Caco-2 (cell line): ENCODE measurements at regions not wholly inside any gene's neighbourhood (a gene's known extent, or its start where the extent isn't known, plus 50 kb on each side); places are given as distances from the start of the nearest gene placed in this dataset.

Experiments used
- BruUV-seq: library from RNA; stranded (reverse); fragments of 400-500 nt; replicated peaks from 2 replicates; lab custom pipeline; 2021; lab: Mats Ljungman, UMichigan
- CTCF ChIA-PET: fragments of 300-600 bp; sonication (Branson Sonifier 250); formaldehyde crosslinking; loops from one replicate; lab custom pipeline; 2022; ENCODE audit warnings: antibody characterized with exemption; lab: Charles Lee
- POLR2A ChIA-PET: fragments of 300-600 bp; sonication (Branson Sonifier 250); formaldehyde crosslinking; loops from one replicate; lab custom pipeline; 2022; ENCODE audit warnings: antibody characterized with exemption; lab: Charles Lee
- DNase-seq, 2 experiments: peaks; one replicate each; pipeline versions ENCODE4 v3.0.0 to v3.0.0-alpha.2; 2020 to 2022
- H3K27me3 ChIP-seq: replicated peaks from 2 replicates; pipeline ENCODE4 v1.6.0; 2011; ENCODE audit warnings: low read length; ENCODE audit not compliant: control insufficient read depth, insufficient read depth
- H3K36me3 ChIP-seq: 2 replicates; pipeline ENCODE4 v1.5.1; 2011; ENCODE audit warnings: low read length; ENCODE audit not compliant: control insufficient read depth, insufficient read depth
- H3K4me1 ChIP-seq: fragments of 250-450 bp; sonication (Bioruptor Pico); 2 replicates; pipeline ENCODE4 v1.5.1; 2020; ENCODE audit warnings: mild to moderate bottlenecking
- H3K4me3 ChIP-seq: 2 replicates; pipeline ENCODE4 v1.5.1; 2011; ENCODE audit warnings: low read depth, mild to moderate bottlenecking, control low read depth, low read length
- H3K9me3 ChIP-seq: fragments of 250-450 bp; sonication (Bioruptor Pico); 2 replicates; pipeline ENCODE4 v1.5.1; 2020; ENCODE audit warnings: mild to moderate bottlenecking, moderate library complexity
- H3K27ac Mint-ChIP-seq: one replicate; pipeline ENCODE4 v1.8.0; 2022; ENCODE audit warnings: mixed read lengths; ENCODE audit not compliant: unreplicated experiment
- H3K27me3 Mint-ChIP-seq: one replicate; pipeline ENCODE4 v1.8.0; 2022; ENCODE audit warnings: mixed read lengths; ENCODE audit not compliant: insufficient read depth, unreplicated experiment
- H3K36me3 Mint-ChIP-seq: one replicate; pipeline ENCODE4 v1.8.0; 2022; ENCODE audit warnings: mild to moderate bottlenecking, mixed read lengths; ENCODE audit not compliant: insufficient read depth, unreplicated experiment
- H3K4me1 Mint-ChIP-seq: one replicate; pipeline ENCODE4 v1.8.0; 2022; ENCODE audit warnings: low read depth, mixed read lengths; ENCODE audit not compliant: unreplicated experiment
- H3K4me3 Mint-ChIP-seq: one replicate; pipeline ENCODE4 v1.8.0; 2022; ENCODE audit warnings: mild to moderate bottlenecking, moderate library complexity, mixed read lengths; ENCODE audit not compliant: unreplicated experiment
- H3K9me3 Mint-ChIP-seq: one replicate; pipeline ENCODE4 v1.8.0; 2022; ENCODE audit warnings: mixed read lengths; ENCODE audit not compliant: unreplicated experiment
- intact Hi-C: fragments of 100-400 bp; cut with micrococcal nuclease; formaldehyde crosslinking; loops from one replicate; pipeline ENCODE4 v1.10.0; 2022; ENCODE audit not compliant: unreplicated experiment
- TF ChIP-seq, protein P1 (sequence below), 2 experiments: fragments of 200-600 bp in 1 of 2; IDR thresholded peaks; 1 replicate in 1 of 2; 2 replicates in 1 of 2; pipeline versions ENCODE4 v1.5.1 to v1.8.0; 2011 to 2022; ENCODE audit warnings: antibody characterized with exemption in 1 of 2, control low read depth in 1 of 2, inconsistent platforms in 1 of 2, low read depth in 1 of 2, low read length in 1 of 2, mild to moderate bottlenecking in 1 of 2, moderate library complexity in 1 of 2; ENCODE audit not compliant: insufficient read depth in 1 of 2, severe bottlenecking in 1 of 2, unreplicated experiment in 1 of 2

DNA sequence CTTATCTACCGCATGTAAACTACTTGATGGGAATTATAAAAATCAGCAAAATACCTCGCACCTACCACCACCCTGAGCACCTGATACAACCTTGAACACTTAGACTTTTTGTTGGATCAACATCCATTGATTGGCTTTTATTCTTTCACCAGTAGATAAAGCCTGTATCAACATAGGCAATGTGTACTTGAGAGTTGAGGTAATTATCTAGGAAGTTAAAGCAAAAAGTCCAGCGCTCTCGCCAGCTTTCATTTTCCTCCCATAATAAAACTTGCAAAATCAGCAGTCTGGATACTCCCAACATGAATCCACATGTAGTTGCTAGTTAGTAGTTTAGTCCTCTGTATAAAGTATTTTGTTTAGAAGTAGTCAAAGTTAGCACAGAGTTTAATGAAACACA is 132.0 kb upstream of the PRDM1 start:
- POLR2A ChIA-PET, result no interaction called here
- TF ChIP-seq, protein P1, sequence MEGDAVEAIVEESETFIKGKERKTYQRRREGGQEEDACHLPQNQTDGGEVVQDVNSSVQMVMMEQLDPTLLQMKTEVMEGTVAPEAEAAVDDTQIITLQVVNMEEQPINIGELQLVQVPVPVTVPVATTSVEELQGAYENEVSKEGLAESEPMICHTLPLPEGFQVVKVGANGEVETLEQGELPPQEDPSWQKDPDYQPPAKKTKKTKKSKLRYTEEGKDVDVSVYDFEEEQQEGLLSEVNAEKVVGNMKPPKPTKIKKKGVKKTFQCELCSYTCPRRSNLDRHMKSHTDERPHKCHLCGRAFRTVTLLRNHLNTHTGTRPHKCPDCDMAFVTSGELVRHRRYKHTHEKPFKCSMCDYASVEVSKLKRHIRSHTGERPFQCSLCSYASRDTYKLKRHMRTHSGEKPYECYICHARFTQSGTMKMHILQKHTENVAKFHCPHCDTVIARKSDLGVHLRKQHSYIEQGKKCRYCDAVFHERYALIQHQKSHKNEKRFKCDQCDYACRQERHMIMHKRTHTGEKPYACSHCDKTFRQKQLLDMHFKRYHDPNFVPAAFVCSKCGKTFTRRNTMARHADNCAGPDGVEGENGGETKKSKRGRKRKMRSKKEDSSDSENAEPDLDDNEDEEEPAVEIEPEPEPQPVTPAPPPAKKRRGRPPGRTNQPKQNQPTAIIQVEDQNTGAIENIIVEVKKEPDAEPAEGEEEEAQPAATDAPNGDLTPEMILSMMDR (IDR thresholded peaks at IDR 0.05; ENCODE audit: insufficient read depth in 1 of 2, low read depth in 1 of 2, low read length in 1 of 2, severe bottlenecking in 1 of 2, unreplicated experiment in 1 of 2), result no peak
- Mint-ChIP-seq H3K4me3 (no peak overlapping the region), H3K4me1 (peaks cover 5% of the 10 kb centered on the region), H3K36me3 (no peaks in the 10 kb centered on the region), H3K27me3 (no peaks in the 10 kb centered on the region), H3K27ac (no peak overlapping the region), H3K9me3 (peaks cover 9% of the 10 kb centered on the region)
- BruUV-seq, result no TSS peak
- intact Hi-C loops, result no loop called here
- no peaks in the 10 kb centered on the region for H3K9me3 ChIP-seq
- no peak overlapping the region for H3K4me3 ChIP-seq
- CTCF ChIA-PET, result no interaction called here
- no peaks in the 10 kb centered on the region for H3K36me3 ChIP-seq
- no peak for DNase-seq
- no peaks in the 10 kb centered on the region for H3K27me3 ChIP-seq
- H3K4me1 ChIP-seq, result no peaks in the 10 kb centered on the region

DNA sequence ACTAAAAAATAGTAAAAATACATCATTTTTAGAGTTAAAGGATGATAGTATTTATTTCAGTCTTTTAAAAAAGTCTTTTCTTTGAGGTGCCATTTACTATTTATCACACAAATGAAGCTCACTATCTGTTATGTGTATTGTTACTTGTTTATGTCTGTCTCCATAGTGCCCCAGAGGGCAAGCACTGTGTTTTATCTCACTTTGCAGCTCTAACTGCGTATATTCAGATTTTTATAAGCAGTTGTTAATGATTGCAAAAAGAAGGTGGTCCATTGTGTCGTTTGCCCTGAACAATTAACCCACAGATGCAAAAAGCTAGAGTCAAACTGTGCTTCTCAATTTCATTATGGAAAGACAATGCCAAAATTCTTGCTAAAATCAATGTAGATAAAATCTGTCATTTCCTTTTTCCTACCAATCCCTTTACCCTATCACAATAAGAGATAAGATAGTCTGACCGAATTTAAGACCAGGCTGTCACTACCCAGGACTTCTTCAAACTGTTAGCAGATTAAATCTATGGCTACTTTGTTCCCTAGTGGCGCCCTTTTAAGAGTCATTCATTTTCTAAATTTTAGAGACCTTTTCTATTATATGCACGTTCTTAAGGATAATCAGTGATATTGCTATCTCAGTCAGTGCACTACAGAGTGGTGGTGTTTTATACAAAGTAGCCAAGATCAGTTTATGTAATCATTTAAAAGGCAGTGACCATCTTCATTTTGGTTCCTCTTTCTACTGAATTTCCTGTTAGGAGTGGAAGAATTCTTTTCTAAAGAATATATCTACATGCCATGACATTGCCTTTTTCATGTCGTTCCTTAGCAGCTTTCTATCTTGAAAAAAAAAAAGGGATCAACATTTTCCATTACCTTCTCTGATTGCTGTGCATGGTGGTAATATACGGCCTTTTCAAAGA is 133.1 kb upstream of the PRDM1 start:
- no peak overlapping the region for H3K4me3 Mint-ChIP-seq
- Histone ChIP-seq H3K9me3 (no peaks in the 10 kb centered on the region), H3K36me3 (no peaks in the 10 kb centered on the region), H3K27me3 (no peaks in the 10 kb centered on the region), H3K4me1 (no peaks in the 10 kb centered on the region), H3K4me3 (no peak overlapping the region)
- no peak overlapping the region for H3K27ac Mint-ChIP-seq
- peaks cover 9% of the 10 kb centered on the region for H3K9me3 Mint-ChIP-seq
- no peaks in the 10 kb centered on the region for H3K36me3 Mint-ChIP-seq
- ChIA-PET POLR2A (no interaction called here), CTCF (no interaction called here)
- TF ChIP-seq, protein P1 (IDR thresholded peaks at IDR 0.05; ENCODE audit: insufficient read depth in 1 of 2, low read depth in 1 of 2, low read length in 1 of 2, severe bottlenecking in 1 of 2, unreplicated experiment in 1 of 2), result no peak
- DNase-seq, result no peak
- no TSS peak for BruUV-seq
- H3K27me3 Mint-ChIP-seq, result no peaks in the 10 kb centered on the region
- peaks cover 5% of the 10 kb centered on the region for H3K4me1 Mint-ChIP-seq
- intact Hi-C loops, result no loop called here

DNA sequence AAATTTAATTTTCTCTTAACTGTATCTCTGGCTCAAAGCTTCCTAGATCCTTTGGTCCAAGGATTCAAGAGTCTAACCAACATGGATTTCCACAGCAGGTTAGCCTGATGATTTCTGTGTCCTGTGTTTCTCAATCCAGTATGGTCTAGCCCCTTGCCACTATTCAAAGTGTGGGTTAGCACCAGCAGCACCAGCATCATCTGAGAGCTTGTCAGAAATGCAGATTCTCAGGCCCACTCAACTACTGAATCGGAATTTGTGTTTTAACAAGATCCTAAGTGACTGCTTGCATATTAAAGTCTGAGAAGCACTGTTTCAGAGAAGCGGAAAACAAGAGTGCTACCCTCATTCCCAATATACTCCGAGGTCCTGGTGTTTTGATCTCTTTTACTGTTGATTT is 133.8 kb upstream of the PRDM1 start:
- DNase-seq, result no peak
- H3K9me3 ChIP-seq, result no peaks in the 10 kb centered on the region

More for the DNA sequence above, 133.8 kb upstream of the PRDM1 start:
- Histone ChIP-seq H3K36me3 (no peaks in the 10 kb centered on the region), H3K27me3 (no peaks in the 10 kb centered on the region), H3K4me3 (no peak overlapping the region), H3K4me1 (no peaks in the 10 kb centered on the region)
- Mint-ChIP-seq H3K4me3 (no peak overlapping the region), H3K4me1 (peaks cover 5% of the 10 kb centered on the region), H3K9me3 (peaks cover 8% of the 10 kb centered on the region), H3K27ac (no peak overlapping the region), H3K27me3 (no peaks in the 10 kb centered on the region), H3K36me3 (no peaks in the 10 kb centered on the region)
- no TSS peak for BruUV-seq
- TF ChIP-seq, protein P1 (IDR thresholded peaks at IDR 0.05; ENCODE audit: insufficient read depth in 1 of 2, low read depth in 1 of 2, low read length in 1 of 2, severe bottlenecking in 1 of 2, unreplicated experiment in 1 of 2), result no peak
- ChIA-PET POLR2A (no interaction called here), CTCF (no interaction called here)
- intact Hi-C loops, result no loop called here
